GM19023 (cell line): ENCODE measurements at regions not wholly inside any gene's neighbourhood (a gene's known extent, or its start where the extent isn't known, plus 50 kb on each side); places are given as distances from the start of the nearest gene placed in this dataset.
"Not testable (repeated sequence)": the region's sequence is repeated elsewhere in the genome, so short reads cannot be mapped to it uniquely, and the experiment has no call there.

Source experiments
- ATAC-seq: cut with Tn5 transposase; IDR thresholded peaks from one replicate; pipeline ENCODE4 v1.9.1; 2021; ENCODE audit warnings: mild to moderate bottlenecking, moderate library complexity; ENCODE audit not compliant: unreplicated experiment

GRCh38 chr3:137582484-137582883 is 181.6 kb upstream of the SOX14 start:
- no peak for ATAC-seq

- ATAC-seq = no peak
These were observed 180.9 kb upstream of the SOX14 start for GRCh38 chr3:137583256-137583655.

GRCh38 chr3:137588871-137589270 is 175.2 kb upstream of the SOX14 start:
- no peak for ATAC-seq

DNA sequence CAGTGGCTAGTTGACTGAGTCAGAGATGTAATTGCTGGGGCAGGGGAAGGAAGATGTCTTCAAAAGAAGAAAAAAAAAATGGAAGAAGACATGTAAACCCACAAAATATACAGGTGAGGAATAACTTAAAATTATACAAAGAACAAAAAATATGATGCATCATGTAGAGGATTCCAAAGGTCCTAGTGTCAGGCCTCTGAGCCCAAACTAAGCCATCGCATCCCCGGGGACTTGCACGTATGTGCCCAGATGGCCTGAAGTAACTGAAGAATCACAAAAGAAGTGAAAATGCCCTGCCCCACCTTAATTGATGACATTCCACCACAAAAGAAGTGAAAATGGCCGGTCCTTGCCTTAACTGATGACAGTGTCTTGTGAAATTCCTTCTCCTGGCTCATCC is 168.7 kb upstream of the SOX14 start:
- ATAC-seq = not testable (repeated sequence)

DNA sequence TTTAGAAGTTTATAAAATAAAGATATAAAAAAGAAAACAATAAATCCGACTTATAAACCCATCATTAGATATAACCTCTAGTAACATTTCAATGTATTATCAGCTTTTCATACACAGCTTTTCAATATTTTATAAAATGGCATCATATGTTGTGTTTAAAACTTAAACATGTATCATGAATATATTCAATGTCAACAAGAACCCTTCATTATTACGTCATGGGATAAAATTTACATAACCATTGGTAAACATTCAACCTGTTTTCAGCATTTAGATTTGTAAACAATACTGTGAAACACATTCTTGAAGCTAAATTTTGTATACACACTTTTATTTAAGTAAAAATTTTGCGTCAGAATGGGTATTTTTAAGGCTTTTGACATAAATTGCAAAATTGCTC is 153.4 kb upstream of the SOX14 start:
- no peak for ATAC-seq

DNA sequence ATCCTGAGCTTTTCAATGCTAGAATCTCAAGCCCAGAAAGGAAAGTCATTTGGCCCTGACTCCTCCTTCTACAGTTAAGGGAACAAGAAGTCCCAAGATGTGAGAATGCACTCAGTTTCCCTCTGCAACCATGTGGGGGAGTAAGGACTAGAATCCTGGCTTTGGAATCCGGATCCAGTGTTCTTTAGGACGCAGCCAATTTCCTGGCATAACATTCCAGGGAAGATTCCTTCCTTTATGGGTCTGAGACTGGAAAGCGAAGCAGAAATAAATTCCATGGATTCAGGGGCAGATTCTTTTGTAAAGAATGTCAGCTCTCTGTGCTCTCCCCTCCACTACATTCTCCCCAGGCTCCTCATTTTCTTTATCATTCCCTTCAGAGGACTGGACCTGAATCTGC is 151.8 kb upstream of the SOX14 start:
- ATAC-seq = no peak

DNA sequence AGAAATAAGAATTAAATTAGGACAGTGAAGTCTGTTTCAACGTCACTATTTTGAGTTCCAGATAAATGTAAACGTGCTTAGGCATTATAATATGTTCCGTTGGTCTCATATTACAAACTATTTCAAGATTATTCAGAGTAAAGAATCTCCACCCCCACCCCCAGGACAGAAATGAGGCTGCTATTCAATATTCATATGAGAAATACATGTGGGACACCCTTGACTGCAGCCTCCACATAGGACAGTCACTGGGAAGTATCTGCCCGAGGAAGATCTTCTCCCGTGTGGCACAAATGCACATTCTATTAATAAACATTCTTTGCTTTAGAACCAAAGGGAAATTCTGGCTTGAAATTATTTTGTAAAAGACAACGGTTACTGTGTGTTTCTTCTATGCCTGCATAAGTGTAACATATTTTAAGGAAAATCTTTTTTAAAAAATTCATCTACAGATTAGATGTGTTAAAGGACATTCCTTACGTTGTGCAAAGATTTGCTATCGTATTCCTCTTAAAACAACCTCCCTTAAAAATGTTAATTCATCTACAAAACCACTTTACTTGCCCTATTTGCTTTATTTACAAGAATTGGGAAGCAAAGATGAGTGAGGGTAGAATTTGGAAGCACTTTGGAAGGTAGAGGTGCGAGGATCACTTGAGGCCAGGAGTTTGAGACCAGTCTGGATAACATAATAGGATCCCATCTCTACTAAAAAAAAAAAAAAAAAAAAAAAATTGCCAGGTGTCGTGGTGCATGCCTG is 148.3 kb upstream of the SOX14 start:
- ATAC-seq = no peak

GRCh38 chr3:137641879-137642704 is 122.0 kb upstream of the SOX14 start:
- no peak for ATAC-seq

DNA sequence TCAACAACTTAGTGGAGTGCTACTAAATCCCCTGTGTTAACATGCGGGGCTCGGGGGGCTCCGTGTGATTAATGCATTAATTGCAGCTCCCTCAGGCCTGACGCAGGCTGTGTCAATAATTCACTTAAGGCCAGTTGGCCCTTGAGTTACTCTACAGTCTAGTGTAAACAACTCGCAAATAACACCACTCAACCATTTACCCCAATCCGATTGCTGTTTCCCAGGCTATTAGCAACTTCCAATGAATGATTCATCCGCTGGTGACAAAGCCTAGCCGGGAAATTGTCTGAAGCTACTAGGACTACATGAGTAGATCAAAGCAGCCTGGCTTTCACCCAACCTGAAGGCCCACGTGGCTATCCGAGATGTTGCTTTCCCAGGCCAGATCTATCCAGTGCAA is 121.3 kb upstream of the SOX14 start:
- no peak for ATAC-seq

DNA sequence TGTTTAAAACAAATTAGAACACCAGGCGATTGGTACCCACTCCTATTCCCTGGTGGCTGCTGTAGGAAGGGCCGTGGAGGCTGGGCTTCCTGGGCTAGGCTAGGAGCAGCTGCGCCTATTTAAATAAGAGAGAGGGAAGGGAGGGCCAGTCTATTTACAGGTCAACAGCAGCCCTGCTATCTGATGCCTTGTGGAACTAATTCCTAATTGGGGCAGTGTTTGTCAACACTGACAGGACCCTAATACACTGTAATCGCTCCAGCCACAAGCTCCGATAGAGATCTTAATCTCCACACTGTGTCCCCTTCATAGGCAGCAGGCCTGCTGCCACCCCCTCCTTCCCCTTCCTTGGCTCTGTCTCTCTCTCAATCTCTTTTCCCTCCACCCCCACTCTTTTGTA is 116.9 kb upstream of the SOX14 start:
- ATAC-seq = no peak

GRCh38 chr3:137669519-137670060 is 94.5 kb upstream of the SOX14 start:
- no peak for ATAC-seq

DNA sequence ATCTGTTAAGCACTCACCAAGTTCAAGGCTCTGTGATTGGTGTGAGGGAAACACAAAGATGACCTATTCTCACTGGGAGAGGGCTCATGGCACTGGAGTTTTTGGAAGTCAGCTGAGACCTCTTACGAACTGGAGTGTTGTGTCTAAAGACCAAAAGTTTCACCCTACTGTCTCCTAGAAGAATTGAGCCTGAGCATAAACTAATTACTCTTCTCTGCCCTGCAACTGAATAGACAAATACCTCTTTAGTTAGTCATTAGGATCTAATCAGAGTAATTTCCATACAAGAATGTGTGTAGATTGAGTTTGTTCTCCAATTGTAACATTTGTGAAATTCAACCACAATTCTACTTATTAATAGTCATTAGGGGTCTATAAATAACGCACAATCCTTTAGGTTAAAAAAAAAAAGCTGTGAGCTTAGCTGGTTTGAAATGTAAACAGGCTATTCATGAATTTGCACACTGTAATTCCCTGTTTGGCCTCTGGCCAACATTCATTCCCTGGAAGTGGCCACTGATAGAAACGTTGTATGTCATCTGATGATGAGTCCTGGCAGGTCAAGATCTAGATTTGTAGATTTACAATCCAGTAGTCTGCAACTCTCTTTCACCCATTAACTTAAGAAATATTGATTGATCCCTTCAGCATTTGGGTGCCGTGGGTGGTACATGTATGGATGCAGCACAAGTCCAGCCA is 76.8 kb upstream of the SOX14 start:
- no peak for ATAC-seq

DNA sequence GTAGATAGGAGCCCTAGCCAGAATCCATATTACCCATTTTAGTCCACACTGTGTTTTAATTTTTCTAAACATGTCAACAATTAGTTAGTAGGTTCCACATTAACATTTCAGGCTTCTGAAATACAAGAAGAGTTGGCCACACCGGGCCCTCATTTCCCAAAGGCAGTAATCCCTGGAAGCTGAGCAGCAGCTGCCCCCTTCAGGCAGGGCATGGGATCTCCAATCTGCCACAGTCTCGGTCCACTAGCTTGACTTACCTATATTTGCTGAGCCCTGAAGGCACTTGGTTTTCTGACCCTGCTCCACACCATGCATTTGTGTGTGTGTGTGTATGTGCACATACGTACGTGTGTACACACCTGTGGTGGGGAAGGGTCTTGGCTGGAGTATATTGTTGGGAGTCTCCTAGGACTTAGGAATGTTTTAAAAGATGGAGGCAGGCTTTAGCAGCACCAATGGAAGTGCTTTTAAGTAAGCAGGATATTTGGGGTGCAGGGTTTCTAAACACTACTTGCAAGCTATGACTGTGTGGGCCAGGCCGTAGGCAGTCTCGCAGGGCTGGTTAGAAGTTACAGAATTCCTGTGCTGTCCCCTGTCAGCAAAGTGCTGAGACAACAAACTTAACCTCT is 71.2 kb upstream of the SOX14 start:
- ATAC-seq = no peak

- no peak for ATAC-seq
These were observed 70.3 kb upstream of the SOX14 start for GRCh38 chr3:137693791-137694190.

- no peak for ATAC-seq
These were observed 69.3 kb upstream of the SOX14 start for GRCh38 chr3:137694836-137695235.

DNA sequence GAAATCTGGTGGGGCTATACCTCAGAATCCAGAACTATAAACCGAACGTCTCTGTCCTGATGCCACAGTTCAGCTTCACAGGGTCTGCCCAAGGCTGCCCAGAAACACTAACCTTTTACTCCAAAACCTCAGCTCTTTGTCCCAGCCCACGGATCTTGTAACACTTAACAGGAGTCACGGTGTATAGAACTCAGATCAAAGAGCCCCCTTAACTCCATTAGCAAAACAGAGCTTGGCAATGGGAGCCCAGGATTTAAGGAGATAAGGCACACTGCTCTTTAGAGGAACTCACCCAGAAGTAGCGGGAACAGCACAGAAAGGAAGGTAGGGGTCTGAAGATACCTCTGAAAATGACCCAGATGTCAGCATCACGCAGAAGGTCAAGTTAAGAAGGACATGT is 68.8 kb upstream of the SOX14 start:
- no peak for ATAC-seq

GRCh38 chr3:137709011-137709601 is 55.0 kb upstream of the SOX14 start:
- no peak for ATAC-seq

DNA sequence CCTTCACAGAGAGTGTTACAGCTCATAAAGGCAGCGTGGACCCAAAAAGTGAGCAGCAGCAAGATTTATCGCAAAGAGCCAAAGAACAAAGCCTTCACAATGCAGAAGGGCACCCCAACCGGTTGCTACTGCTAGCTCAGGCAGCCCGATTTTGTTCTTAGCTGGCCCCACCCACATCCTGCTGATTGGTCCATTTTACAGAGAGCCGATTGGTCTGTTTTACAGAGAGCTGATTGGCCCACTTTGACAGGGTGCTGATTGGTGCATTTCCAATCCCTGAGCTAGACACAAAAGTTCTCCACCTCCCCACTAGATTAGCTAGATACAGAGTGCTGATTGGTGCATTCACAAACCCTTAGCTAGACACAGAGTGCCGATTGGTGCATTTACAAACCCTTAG is 50.1 kb upstream of the SOX14 start:
- not testable (repeated sequence) for ATAC-seq
